Neural cell (in vitro differentiated cells): ENCODE measurements at regions not wholly inside any gene's neighbourhood (a gene's known extent, or its start where the extent isn't known, plus 50 kb on each side); places are given as distances from the start of the nearest gene placed in this dataset.

Experiments used
- H2AFZ ChIP-seq: fragments of 200-600, 300-800 bp; sonication (generic), shearing (Covaris generic); 2 replicates; pipeline ENCODE4 v1.6.0; 2014; ENCODE audit warnings: low read depth, mild to moderate bottlenecking, antibody characterized with exemption, low read length, moderate library complexity
- H3F3A ChIP-seq: fragments of 200-600 bp; shearing (Covaris generic); 2 replicates; pipeline ENCODE4 v1.6.1; 2016; ENCODE audit warnings: mild to moderate bottlenecking, moderate library complexity, mixed read lengths, antibody characterized with exemption, low read length; ENCODE audit not compliant: insufficient read depth, poor library complexity, severe bottlenecking
- H3K27ac ChIP-seq: fragments of 200-600, 300-800 bp; sonication (generic), shearing (Covaris generic); 2 replicates; pipeline ENCODE4 v1.5.1; 2014; ENCODE audit warnings: mild to moderate bottlenecking, low read length, moderate library complexity
- H3K27me3 ChIP-seq: fragments of 300-800, 200-600 bp; sonication (generic), shearing (Covaris generic); 2 replicates; pipeline ENCODE4 v1.6.0; 2014; ENCODE audit warnings: mild to moderate bottlenecking, low read depth, low read length, moderate library complexity; ENCODE audit not compliant: insufficient read depth
- H3K36me3 ChIP-seq: fragments of 300-800, 200-600 bp; sonication (generic), shearing (Covaris generic); 2 replicates; pipeline ENCODE4 v1.5.1; 2014; ENCODE audit warnings: mild to moderate bottlenecking, antibody characterized with exemption, low read length, moderate library complexity; ENCODE audit not compliant: insufficient read depth
- H3K4me2 ChIP-seq: fragments of 300-800, 200-600 bp; sonication (generic), shearing (Covaris generic); 2 replicates; pipeline ENCODE4 v1.6.0; 2014; ENCODE audit warnings: mild to moderate bottlenecking, low read length
- H3K4me3 ChIP-seq: fragments of 300-800, 200-600 bp; sonication (generic), shearing (Covaris generic); 2 replicates; pipeline ENCODE4 v1.5.1; 2014; ENCODE audit warnings: mild to moderate bottlenecking, low read length, moderate library complexity
- H3K79me2 ChIP-seq: fragments of 200-600 bp; shearing (Covaris generic); replicated peaks from 2 replicates; pipeline ENCODE4 v1.6.0; 2014; ENCODE audit warnings: mild to moderate bottlenecking, low read length, moderate library complexity; ENCODE audit not compliant: insufficient read depth
- H3K9ac ChIP-seq: fragments of 300-800, 200-600 bp; sonication (generic), shearing (Covaris generic); 2 replicates; pipeline ENCODE4 v1.6.1; 2016; ENCODE audit warnings: mild to moderate bottlenecking, low read length, mixed read lengths
- H3K9me2 ChIP-seq: fragments of 200-600 bp; shearing (Covaris generic); 2 replicates; pipeline ENCODE4 v1.6.1; 2016; ENCODE audit warnings: mild to moderate bottlenecking, low read length, mixed read lengths; ENCODE audit not compliant: insufficient read depth
- H3K9me3 ChIP-seq: fragments of 200-600, 300-800 bp; sonication (generic), shearing (Covaris generic); 2 replicates; pipeline ENCODE4 v1.6.1; 2016; ENCODE audit warnings: mild to moderate bottlenecking, mixed run types, low read length, moderate library complexity, mixed read lengths
- H4K20me1 ChIP-seq: fragments of 200-600 bp; shearing (Covaris generic); 2 replicates; pipeline ENCODE4 v1.6.1; 2016; ENCODE audit warnings: mild to moderate bottlenecking, mixed run types; ENCODE audit not compliant: insufficient read depth
- EP300 ChIP-seq: fragments of 450-650 bp; conservative IDR thresholded peaks from 2 replicates; pipeline ENCODE4 v1.6.1; 2014; ENCODE audit warnings: antibody characterized with exemption, mild to moderate bottlenecking, moderate library complexity; ENCODE audit not compliant: poor library complexity, severe bottlenecking
- EZH2 ChIP-seq: fragments of 200-600, 300-800 bp; shearing (Covaris generic), sonication (generic); IDR thresholded peaks from 2 replicates; pipeline ENCODE4 v1.6.1; 2014; ENCODE audit warnings: antibody characterized with exemption, low read length, borderline replicate concordance, mild to moderate bottlenecking; ENCODE audit not compliant: insufficient read depth, poor library complexity, severe bottlenecking
- MXI1 ChIP-seq: fragments of 450-650 bp; conservative IDR thresholded peaks from 2 replicates; pipeline ENCODE4 v1.6.1; 2014; ENCODE audit warnings: antibody characterized with exemption, mild to moderate bottlenecking; ENCODE audit not compliant: poor library complexity, severe bottlenecking
- POLR2AphosphoS5 ChIP-seq: IDR thresholded peaks from 2 replicates; pipeline ENCODE4 v1.6.1; 2012
- RAD21 ChIP-seq: fragments of 450-650 bp; conservative IDR thresholded peaks from 2 replicates; pipeline ENCODE4 v1.6.1; 2014; ENCODE audit warnings: antibody characterized with exemption, mild to moderate bottlenecking, moderate library complexity
- SMC3 ChIP-seq: fragments of 450-650 bp; conservative IDR thresholded peaks from 2 replicates; pipeline ENCODE4 v1.6.1; 2014; ENCODE audit warnings: antibody characterized with exemption, mild to moderate bottlenecking, moderate library complexity; ENCODE audit not compliant: poor library complexity
- TAF1 ChIP-seq: IDR thresholded peaks from 2 replicates; pipeline ENCODE4 v1.6.1; 2012; ENCODE audit warnings: low read depth
- TF ChIP-seq, protein P1 (sequence below): fragments of 450-650 bp; IDR thresholded peaks from 2 replicates; pipeline ENCODE4 v1.5.1; 2014; ENCODE audit warnings: antibody characterized with exemption, mild to moderate bottlenecking, moderate library complexity; ENCODE audit not compliant: poor library complexity, severe bottlenecking
- TF ChIP-seq, protein P2 (sequence below): IDR thresholded peaks from 2 replicates; pipeline ENCODE4 v1.6.1; 2012; ENCODE audit warnings: borderline replicate concordance

DNA sequence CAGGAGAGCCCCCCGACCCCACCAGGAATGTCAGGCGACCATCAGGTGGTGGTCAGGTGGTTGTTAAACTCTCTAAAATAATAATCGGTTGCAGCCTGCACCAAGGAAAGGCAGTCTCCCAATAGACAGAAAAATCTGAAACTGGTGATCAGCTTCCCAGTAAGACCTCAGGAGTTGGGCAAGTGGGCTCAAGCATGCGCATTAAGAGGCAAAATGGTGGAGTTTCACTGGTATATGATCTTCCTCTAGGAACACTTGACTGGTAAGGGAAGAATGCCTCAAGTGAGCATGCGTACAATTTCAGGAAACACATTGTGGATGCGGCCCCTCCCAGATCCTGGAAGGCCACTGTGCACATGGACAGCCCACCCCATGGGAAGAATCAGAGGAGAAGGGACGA lies 619.9 kb downstream of the TYW1 start:
- no peak overlapping the region for H3K27ac ChIP-seq
- no peak overlapping the region for H3K4me2 ChIP-seq
- no peaks in the 10 kb centered on the region for H3K9me2 ChIP-seq
- no peaks in the 10 kb centered on the region for H3K27me3 ChIP-seq
- H3F3A ChIP-seq, result no peaks in the 10 kb centered on the region
- H4K20me1 ChIP-seq, result no peaks in the 10 kb centered on the region
- peaks cover 7% of the 10 kb centered on the region for H3K9me3 ChIP-seq
- H3K79me2 ChIP-seq, result no peaks in the 10 kb centered on the region
- no peak overlapping the region for H3K9ac ChIP-seq
- no peaks in the 10 kb centered on the region for H3K36me3 ChIP-seq
- no peak overlapping the region for H3K4me3 ChIP-seq
- H2AFZ ChIP-seq, result no peak overlapping the region
- TF ChIP-seq TAF1 (no peak), EZH2 (no peak), RAD21 (no peak), EP300 (no peak), POLR2AphosphoS5 (no peak), MXI1 (no peak), SMC3 (no peak)
- TF ChIP-seq, protein P1, sequence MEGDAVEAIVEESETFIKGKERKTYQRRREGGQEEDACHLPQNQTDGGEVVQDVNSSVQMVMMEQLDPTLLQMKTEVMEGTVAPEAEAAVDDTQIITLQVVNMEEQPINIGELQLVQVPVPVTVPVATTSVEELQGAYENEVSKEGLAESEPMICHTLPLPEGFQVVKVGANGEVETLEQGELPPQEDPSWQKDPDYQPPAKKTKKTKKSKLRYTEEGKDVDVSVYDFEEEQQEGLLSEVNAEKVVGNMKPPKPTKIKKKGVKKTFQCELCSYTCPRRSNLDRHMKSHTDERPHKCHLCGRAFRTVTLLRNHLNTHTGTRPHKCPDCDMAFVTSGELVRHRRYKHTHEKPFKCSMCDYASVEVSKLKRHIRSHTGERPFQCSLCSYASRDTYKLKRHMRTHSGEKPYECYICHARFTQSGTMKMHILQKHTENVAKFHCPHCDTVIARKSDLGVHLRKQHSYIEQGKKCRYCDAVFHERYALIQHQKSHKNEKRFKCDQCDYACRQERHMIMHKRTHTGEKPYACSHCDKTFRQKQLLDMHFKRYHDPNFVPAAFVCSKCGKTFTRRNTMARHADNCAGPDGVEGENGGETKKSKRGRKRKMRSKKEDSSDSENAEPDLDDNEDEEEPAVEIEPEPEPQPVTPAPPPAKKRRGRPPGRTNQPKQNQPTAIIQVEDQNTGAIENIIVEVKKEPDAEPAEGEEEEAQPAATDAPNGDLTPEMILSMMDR, result no peak
- TF ChIP-seq, protein P2, sequence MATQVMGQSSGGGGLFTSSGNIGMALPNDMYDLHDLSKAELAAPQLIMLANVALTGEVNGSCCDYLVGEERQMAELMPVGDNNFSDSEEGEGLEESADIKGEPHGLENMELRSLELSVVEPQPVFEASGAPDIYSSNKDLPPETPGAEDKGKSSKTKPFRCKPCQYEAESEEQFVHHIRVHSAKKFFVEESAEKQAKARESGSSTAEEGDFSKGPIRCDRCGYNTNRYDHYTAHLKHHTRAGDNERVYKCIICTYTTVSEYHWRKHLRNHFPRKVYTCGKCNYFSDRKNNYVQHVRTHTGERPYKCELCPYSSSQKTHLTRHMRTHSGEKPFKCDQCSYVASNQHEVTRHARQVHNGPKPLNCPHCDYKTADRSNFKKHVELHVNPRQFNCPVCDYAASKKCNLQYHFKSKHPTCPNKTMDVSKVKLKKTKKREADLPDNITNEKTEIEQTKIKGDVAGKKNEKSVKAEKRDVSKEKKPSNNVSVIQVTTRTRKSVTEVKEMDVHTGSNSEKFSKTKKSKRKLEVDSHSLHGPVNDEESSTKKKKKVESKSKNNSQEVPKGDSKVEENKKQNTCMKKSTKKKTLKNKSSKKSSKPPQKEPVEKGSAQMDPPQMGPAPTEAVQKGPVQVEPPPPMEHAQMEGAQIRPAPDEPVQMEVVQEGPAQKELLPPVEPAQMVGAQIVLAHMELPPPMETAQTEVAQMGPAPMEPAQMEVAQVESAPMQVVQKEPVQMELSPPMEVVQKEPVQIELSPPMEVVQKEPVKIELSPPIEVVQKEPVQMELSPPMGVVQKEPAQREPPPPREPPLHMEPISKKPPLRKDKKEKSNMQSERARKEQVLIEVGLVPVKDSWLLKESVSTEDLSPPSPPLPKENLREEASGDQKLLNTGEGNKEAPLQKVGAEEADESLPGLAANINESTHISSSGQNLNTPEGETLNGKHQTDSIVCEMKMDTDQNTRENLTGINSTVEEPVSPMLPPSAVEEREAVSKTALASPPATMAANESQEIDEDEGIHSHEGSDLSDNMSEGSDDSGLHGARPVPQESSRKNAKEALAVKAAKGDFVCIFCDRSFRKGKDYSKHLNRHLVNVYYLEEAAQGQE, result no peak

DNA sequence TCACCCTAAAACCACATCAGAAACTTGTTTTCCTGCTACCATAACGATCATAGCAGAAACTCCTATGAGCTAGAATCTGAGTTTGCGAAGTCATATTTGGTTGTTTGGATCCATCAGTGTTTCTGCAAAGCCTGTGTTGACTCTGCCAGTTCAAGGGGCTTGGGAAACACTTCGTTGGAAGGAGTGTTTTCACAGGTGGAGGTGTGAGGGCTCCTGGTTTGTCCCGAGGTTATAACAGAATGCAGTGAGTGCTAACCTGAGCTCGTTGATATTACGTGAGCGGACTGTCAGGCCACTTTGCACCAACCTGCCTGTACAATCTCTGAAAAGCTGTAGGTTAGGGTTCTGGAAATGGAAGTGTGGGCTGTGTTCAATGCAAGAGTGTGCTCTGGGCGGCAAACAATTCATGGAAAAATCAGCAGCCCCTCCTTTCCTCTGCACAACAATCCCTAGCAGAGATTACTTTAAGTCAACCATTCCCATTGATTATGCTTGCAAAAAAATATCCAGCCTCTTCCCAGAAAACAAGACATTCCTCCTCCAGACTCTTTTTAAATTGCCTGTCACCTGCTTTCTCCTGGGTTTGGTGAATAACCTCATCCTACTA lies 622.0 kb downstream of the TYW1 start:
- no peaks in the 10 kb centered on the region for H3K9me3 ChIP-seq
- H2AFZ ChIP-seq, result no peak overlapping the region
- H3K4me3 ChIP-seq, result no peak overlapping the region
- TF ChIP-seq POLR2AphosphoS5 (no peak), RAD21 (no peak), EP300 (no peak), SMC3 (no peak), EZH2 (no peak), MXI1 (no peak), TAF1 (no peak)
- TF ChIP-seq, protein P2, result no peak
- TF ChIP-seq, protein P1, result no peak
- H4K20me1 ChIP-seq, result no peaks in the 10 kb centered on the region
- no peak overlapping the region for H3K27ac ChIP-seq
- H3K4me2 ChIP-seq, result no peak overlapping the region
- H3K27me3 ChIP-seq, result peaks cover 3% of the 10 kb centered on the region
- H3K9me2 ChIP-seq, result no peaks in the 10 kb centered on the region
- no peaks in the 10 kb centered on the region for H3K36me3 ChIP-seq
- H3F3A ChIP-seq, result no peaks in the 10 kb centered on the region
- no peak overlapping the region for H3K9ac ChIP-seq
- no peaks in the 10 kb centered on the region for H3K79me2 ChIP-seq
